ENCODE measurements at regions not wholly inside any gene's neighbourhood (a gene's known extent, or its start where the extent isn't known, plus 50 kb on each side); places are given as distances from the start of the nearest gene placed in this dataset.

DNA sequence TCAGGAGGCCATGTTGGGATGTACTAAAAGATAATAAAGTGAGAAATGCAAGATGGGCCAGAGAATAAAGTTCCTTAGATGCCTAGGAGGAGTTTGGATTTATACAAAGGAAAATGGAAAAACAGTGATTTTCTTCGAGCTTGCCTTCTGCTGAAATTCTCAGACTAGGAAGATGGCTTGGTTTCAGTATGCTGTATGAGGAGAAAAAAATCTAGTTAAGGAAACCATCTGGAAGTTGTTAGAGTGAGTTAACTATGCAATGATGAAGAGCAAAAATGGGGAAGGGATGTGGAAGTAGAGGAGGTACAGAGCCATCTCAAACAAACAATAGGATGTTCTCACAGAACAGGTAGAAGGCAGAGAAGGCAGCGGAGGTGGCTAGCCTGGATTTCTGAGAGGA is 162.9 kb upstream of the FTMT start (continued):
- TF ChIP-seq, protein P1, sequence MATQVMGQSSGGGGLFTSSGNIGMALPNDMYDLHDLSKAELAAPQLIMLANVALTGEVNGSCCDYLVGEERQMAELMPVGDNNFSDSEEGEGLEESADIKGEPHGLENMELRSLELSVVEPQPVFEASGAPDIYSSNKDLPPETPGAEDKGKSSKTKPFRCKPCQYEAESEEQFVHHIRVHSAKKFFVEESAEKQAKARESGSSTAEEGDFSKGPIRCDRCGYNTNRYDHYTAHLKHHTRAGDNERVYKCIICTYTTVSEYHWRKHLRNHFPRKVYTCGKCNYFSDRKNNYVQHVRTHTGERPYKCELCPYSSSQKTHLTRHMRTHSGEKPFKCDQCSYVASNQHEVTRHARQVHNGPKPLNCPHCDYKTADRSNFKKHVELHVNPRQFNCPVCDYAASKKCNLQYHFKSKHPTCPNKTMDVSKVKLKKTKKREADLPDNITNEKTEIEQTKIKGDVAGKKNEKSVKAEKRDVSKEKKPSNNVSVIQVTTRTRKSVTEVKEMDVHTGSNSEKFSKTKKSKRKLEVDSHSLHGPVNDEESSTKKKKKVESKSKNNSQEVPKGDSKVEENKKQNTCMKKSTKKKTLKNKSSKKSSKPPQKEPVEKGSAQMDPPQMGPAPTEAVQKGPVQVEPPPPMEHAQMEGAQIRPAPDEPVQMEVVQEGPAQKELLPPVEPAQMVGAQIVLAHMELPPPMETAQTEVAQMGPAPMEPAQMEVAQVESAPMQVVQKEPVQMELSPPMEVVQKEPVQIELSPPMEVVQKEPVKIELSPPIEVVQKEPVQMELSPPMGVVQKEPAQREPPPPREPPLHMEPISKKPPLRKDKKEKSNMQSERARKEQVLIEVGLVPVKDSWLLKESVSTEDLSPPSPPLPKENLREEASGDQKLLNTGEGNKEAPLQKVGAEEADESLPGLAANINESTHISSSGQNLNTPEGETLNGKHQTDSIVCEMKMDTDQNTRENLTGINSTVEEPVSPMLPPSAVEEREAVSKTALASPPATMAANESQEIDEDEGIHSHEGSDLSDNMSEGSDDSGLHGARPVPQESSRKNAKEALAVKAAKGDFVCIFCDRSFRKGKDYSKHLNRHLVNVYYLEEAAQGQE (IDR thresholded peaks at IDR 0.05; ENCODE audit: low read depth): no peak
- TF ChIP-seq EZH2 (IDR thresholded peaks at IDR 0.05): no peak
- TF ChIP-seq, protein P2, sequence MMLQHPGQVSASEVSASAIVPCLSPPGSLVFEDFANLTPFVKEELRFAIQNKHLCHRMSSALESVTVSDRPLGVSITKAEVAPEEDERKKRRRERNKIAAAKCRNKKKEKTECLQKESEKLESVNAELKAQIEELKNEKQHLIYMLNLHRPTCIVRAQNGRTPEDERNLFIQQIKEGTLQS (IDR thresholded peaks at IDR 0.05): no peak
- TF ChIP-seq TCF7L2 (IDR thresholded peaks at IDR 0.05; ENCODE audit: borderline replicate concordance, extremely low read depth, insufficient read depth, insufficient read length): no peak
- no peak for TF ChIP-seq CBX3 (IDR thresholded peaks at IDR 0.05; ENCODE audit: low read depth)
- no peak for TF ChIP-seq POLR2AphosphoS5 (IDR thresholded peaks at IDR 0.05; ENCODE audit: low read depth, low read length)

DNA sequence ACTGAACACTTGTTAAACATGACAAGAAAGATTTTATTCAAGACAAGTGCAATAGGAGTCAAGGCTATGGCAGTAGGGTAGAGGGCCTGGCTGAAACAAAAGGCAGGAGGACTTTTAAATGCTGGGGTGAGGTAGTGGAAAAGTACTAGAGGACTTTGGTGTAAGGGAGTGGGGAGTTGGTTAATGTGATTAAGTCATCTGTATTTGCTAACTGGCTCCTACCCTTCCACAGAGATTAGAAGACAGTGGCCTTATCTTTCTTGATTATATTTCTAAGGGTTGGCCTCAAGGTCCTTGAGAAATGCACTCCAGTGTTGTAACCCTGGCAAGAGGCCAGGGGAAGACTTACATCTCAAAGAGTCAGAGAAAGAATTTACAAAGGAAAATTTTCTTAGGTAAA is 160.2 kb upstream of the FTMT start:
- H3K36me3 ChIP-seq (ENCODE audit: control insufficient read depth in 1 of 2, insufficient read depth in 2 of 2, low read length in 2 of 2): no peaks in the 10 kb centered on the region
- H3K79me2 ChIP-seq (ENCODE audit: insufficient read depth, low read length): no peaks in the 10 kb centered on the region
- no peaks in the 10 kb centered on the region for H3K4me1 ChIP-seq (ENCODE audit: control insufficient read depth in 1 of 2, insufficient read depth in 2 of 2, low read length in 2 of 2)
- H3K27me3 ChIP-seq (ENCODE audit: insufficient read depth, low read length): no peaks in the 10 kb centered on the region
- no TSS peak for BruUV-seq (replicated peaks)
- POLR2A ChIA-PET: no interaction called here
- TF ChIP-seq JUND (IDR thresholded peaks at IDR 0.05) (no peak), SRF (IDR thresholded peaks at IDR 0.05; ENCODE audit: low read depth) (no peak), POLR2AphosphoS5 (IDR thresholded peaks at IDR 0.05; ENCODE audit: low read depth, low read length) (no peak), ZFX (IDR thresholded peaks at IDR 0.05) (no peak), TCF7L2 (IDR thresholded peaks at IDR 0.05; ENCODE audit: borderline replicate concordance, extremely low read depth, insufficient read depth, insufficient read length) (no peak), ELF1 (IDR thresholded peaks at IDR 0.05; ENCODE audit: borderline replicate concordance, low read depth) (no peak), YY1 (IDR thresholded peaks at IDR 0.05; ENCODE audit: extremely low read depth, insufficient replicate concordance, low read depth, low read length) (no peak), EZH2 (IDR thresholded peaks at IDR 0.05) (no peak), EGR1 (IDR thresholded peaks at IDR 0.05; ENCODE audit: low read depth) (no peak), EZH2phosphoT487 (IDR thresholded peaks at IDR 0.05; ENCODE audit: borderline replicate concordance) (no peak)
- TF ChIP-seq, protein P1 (IDR thresholded peaks at IDR 0.05; ENCODE audit: low read depth): no peak
- TF ChIP-seq, protein P3, sequence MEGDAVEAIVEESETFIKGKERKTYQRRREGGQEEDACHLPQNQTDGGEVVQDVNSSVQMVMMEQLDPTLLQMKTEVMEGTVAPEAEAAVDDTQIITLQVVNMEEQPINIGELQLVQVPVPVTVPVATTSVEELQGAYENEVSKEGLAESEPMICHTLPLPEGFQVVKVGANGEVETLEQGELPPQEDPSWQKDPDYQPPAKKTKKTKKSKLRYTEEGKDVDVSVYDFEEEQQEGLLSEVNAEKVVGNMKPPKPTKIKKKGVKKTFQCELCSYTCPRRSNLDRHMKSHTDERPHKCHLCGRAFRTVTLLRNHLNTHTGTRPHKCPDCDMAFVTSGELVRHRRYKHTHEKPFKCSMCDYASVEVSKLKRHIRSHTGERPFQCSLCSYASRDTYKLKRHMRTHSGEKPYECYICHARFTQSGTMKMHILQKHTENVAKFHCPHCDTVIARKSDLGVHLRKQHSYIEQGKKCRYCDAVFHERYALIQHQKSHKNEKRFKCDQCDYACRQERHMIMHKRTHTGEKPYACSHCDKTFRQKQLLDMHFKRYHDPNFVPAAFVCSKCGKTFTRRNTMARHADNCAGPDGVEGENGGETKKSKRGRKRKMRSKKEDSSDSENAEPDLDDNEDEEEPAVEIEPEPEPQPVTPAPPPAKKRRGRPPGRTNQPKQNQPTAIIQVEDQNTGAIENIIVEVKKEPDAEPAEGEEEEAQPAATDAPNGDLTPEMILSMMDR (IDR thresholded peaks at IDR 0.05 in 2 of 3, conservative IDR thresholded peaks at IDR 0.05 in 1 of 3; ENCODE audit: borderline replicate concordance in 1 of 3, insufficient read depth in 1 of 3, low read depth in 2 of 3, low read length in 2 of 3): no peak
- TF ChIP-seq, protein P2 (IDR thresholded peaks at IDR 0.05): no peak
- no peak overlapping the region for H3K27ac ChIP-seq (ENCODE audit: low read depth, low read length)
- ATAC-seq (no peak), DNase-seq (ENCODE audit: low read depth, low spot score) (no peak)
- CTCF ChIA-PET: no interaction called here
- intact Hi-C loops (cut with micrococcal nuclease): no loop called here
- no peak overlapping the region for H3K4me2 ChIP-seq (ENCODE audit: low read length)
- no peaks in the 10 kb centered on the region for H4K20me1 ChIP-seq (ENCODE audit: insufficient read depth)
- H3K9ac ChIP-seq (ENCODE audit: low read length): no peak overlapping the region
- no peak overlapping the region for H2AFZ ChIP-seq (ENCODE audit: low read depth, low read length, poor library complexity, severe bottlenecking)
- H3K9me2 ChIP-seq (ENCODE audit: insufficient read depth): no peaks in the 10 kb centered on the region
- no peak overlapping the region for H3K4me3 ChIP-seq (replicated peaks in 1 of 2; ENCODE audit: low read depth in 1 of 2, low read length in 2 of 2)
- RAD21 ChIA-PET (ENCODE audit: low non-redundant PET in 1 of 2, low total read pairs in 2 of 2, uncharacterized antibody in 2 of 2, unreplicated experiment in 2 of 2): no interaction called here
- H3K9me3 ChIP-seq (ENCODE audit: control insufficient read depth in 1 of 2, insufficient read depth in 1 of 2, low read depth in 1 of 2, low read length in 2 of 2): no peaks in the 10 kb centered on the region

Measured in HCT116 (cell line).